ENCODE measurements at regions not wholly inside any gene's neighbourhood (a gene's known extent, or its start where the extent isn't known, plus 50 kb on each side); places are given as distances from the start of the nearest gene placed in this dataset.
"Not testable (repeated sequence)": the region's sequence is repeated elsewhere in the genome, so short reads cannot be mapped to it uniquely, and the experiment has no call there.

- DNase-seq, result no peak
Measured at GRCh38 chr12:45490232-45490881, 239.1 kb upstream of the ARID2 start.

GRCh38 chr12:45494279-45494678 is 235.2 kb upstream of the ARID2 start:
- no peak for DNase-seq

- no peak for DNase-seq
Measured at GRCh38 chr12:45498645-45499044, 230.9 kb upstream of the ARID2 start.

- no peak for DNase-seq
Measured at GRCh38 chr12:45502481-45503128, 226.9 kb upstream of the ARID2 start.

GRCh38 chr12:45503899-45504298 is 225.6 kb upstream of the ARID2 start:
- no peak for DNase-seq

- no peak for DNase-seq
Measured at GRCh38 chr12:45504316-45505010, 225.0 kb upstream of the ARID2 start.

- DNase-seq, result no peak
Measured at GRCh38 chr12:45509187-45509586, 220.3 kb upstream of the ARID2 start.

- no peak for DNase-seq
Measured at GRCh38 chr12:45509621-45510020, 219.9 kb upstream of the ARID2 start.

- DNase-seq, result no peak
Measured at GRCh38 chr12:45517381-45517780, 212.1 kb upstream of the ARID2 start.

GRCh38 chr12:45518291-45519235 is 210.9 kb upstream of the ARID2 start:
- peak; percentile 45 for DNase-seq

- no peak for DNase-seq
Measured at GRCh38 chr12:45522227-45522626, 207.3 kb upstream of the ARID2 start.

- not testable (repeated sequence) for DNase-seq
Measured at GRCh38 chr12:45526823-45527222, 202.7 kb upstream of the ARID2 start.

- DNase-seq, result no peak
Measured at GRCh38 chr12:45532113-45532512, 197.4 kb upstream of the ARID2 start.

GRCh38 chr12:45535610-45536180 is 193.8 kb upstream of the ARID2 start:
- no peak for DNase-seq

GRCh38 chr12:45536284-45536683 is 193.2 kb upstream of the ARID2 start:
- DNase-seq, result no peak

- DNase-seq, result no peak
Measured at GRCh38 chr12:45540661-45541341, 188.7 kb upstream of the ARID2 start.

GRCh38 chr12:45543887-45544286 is 185.6 kb upstream of the ARID2 start:
- peak; percentile 65 for DNase-seq

- DNase-seq, result no peak
Measured at GRCh38 chr12:45546545-45546944, 183.0 kb upstream of the ARID2 start.

- DNase-seq, result no peak
Measured at GRCh38 chr12:45547132-45547531, 182.4 kb upstream of the ARID2 start.

- DNase-seq, result no peak
Measured at GRCh38 chr12:45547822-45548221, 181.7 kb upstream of the ARID2 start.

- no peak for DNase-seq
Measured at GRCh38 chr12:45548426-45548825, 181.1 kb upstream of the ARID2 start.

GRCh38 chr12:45549337-45549902 is 180.1 kb upstream of the ARID2 start:
- no peak for DNase-seq

Data from KG1 (cell line).